ENCODE measurements at regions not wholly inside any gene's neighbourhood (a gene's known extent, or its start where the extent isn't known, plus 50 kb on each side); places are given as distances from the start of the nearest gene placed in this dataset.

GRCh38 chr7:125444864-125445263 lies 515.2 kb upstream of the POT1 start:
- TF ChIP-seq CTCF (IDR thresholded peaks at IDR 0.05; ENCODE audit: low read length) = no peak
- no peak for TF ChIP-seq EZH2 (IDR thresholded peaks at IDR 0.05; ENCODE audit: borderline replicate concordance, low read length)

Measured in OCI-LY1 (cell line).